Inflammatory macrophage treated with lipopolysaccharide for 4 hours (primary cell): ENCODE measurements at regions not wholly inside any gene's neighbourhood (a gene's known extent, or its start where the extent isn't known, plus 50 kb on each side); places are given as distances from the start of the nearest gene placed in this dataset.

Experiments
- DNase-seq: peaks from one replicate; pipeline ENCODE4 v3.0.0-alpha.2; 2020

GRCh38 chr11:92770419-92770818, 199.0 kb upstream of the MTNR1B start:
- DNase-seq: no peak

- no peak for DNase-seq
Observed at GRCh38 chr11:92770981-92771380, 198.5 kb upstream of the MTNR1B start.

- DNase-seq: no peak
Observed at GRCh38 chr11:92771701-92772100, 197.8 kb upstream of the MTNR1B start.

- DNase-seq: peak; percentile 23
Observed at GRCh38 chr11:92775003-92775676, 194.3 kb upstream of the MTNR1B start.

- DNase-seq: peak; percentile 32
Observed at GRCh38 chr11:92776676-92777075, 192.8 kb upstream of the MTNR1B start.

GRCh38 chr11:92779746-92780145, 189.7 kb upstream of the MTNR1B start:
- no peak for DNase-seq

- no peak for DNase-seq
Observed at GRCh38 chr11:92781151-92781550, 188.3 kb upstream of the MTNR1B start.

GRCh38 chr11:92782806-92783205, 186.6 kb upstream of the MTNR1B start:
- DNase-seq: no peak

- DNase-seq: no peak
Observed at GRCh38 chr11:92784331-92784730, 185.1 kb upstream of the MTNR1B start.

- DNase-seq: no peak
Observed at GRCh38 chr11:92787638-92788037, 181.8 kb upstream of the MTNR1B start.

GRCh38 chr11:92789761-92790160, 179.7 kb upstream of the MTNR1B start:
- no peak for DNase-seq

- DNase-seq: no peak
Observed at GRCh38 chr11:92790366-92790765, 179.1 kb upstream of the MTNR1B start.

- DNase-seq: no peak
Observed at GRCh38 chr11:92790926-92791616, 178.4 kb upstream of the MTNR1B start.

GRCh38 chr11:92791886-92792285, 177.6 kb upstream of the MTNR1B start:
- DNase-seq: no peak

- DNase-seq: no peak
Observed at GRCh38 chr11:92793189-92793588, 176.3 kb upstream of the MTNR1B start.

GRCh38 chr11:92794783-92795182, 174.7 kb upstream of the MTNR1B start:
- DNase-seq: no peak

GRCh38 chr11:92796744-92797143, 172.7 kb upstream of the MTNR1B start:
- no peak for DNase-seq

- DNase-seq: no peak
Observed at GRCh38 chr11:92797874-92798273, 171.6 kb upstream of the MTNR1B start.

GRCh38 chr11:92801685-92802084, 167.8 kb upstream of the MTNR1B start:
- DNase-seq: no peak

- no peak for DNase-seq
Observed at GRCh38 chr11:92802644-92803043, 166.8 kb upstream of the MTNR1B start.

- DNase-seq: no peak
Observed at GRCh38 chr11:92803391-92803790, 166.1 kb upstream of the MTNR1B start.

GRCh38 chr11:92804388-92804966, 165.0 kb upstream of the MTNR1B start:
- no peak for DNase-seq

- DNase-seq: no peak
Observed at GRCh38 chr11:92808022-92808421, 161.4 kb upstream of the MTNR1B start.

GRCh38 chr11:92810423-92811064, 158.9 kb upstream of the MTNR1B start:
- DNase-seq: no peak
